Choroid plexus epithelial cell (primary cell): ENCODE measurements at regions not wholly inside any gene's neighbourhood (a gene's known extent, or its start where the extent isn't known, plus 50 kb on each side); places are given as distances from the start of the nearest gene placed in this dataset.

Experiments
- DNase-seq: peaks from one replicate; pipeline ENCODE4 v3.0.0-alpha.2; 2010; ENCODE audit warnings: low read depth
- H3K4me3 ChIP-seq: 2 replicates; pipeline ENCODE4 v1.5.1; 2011; ENCODE audit warnings: low read depth, mild to moderate bottlenecking, control low read depth, low read length, moderate library complexity
- TF ChIP-seq, protein P1 (sequence below): conservative IDR thresholded peaks from 2 replicates; pipeline ENCODE4 v1.5.1; 2011; ENCODE audit warnings: low read depth, mild to moderate bottlenecking, control low read depth, inconsistent platforms, low read length, moderate library complexity

DNA sequence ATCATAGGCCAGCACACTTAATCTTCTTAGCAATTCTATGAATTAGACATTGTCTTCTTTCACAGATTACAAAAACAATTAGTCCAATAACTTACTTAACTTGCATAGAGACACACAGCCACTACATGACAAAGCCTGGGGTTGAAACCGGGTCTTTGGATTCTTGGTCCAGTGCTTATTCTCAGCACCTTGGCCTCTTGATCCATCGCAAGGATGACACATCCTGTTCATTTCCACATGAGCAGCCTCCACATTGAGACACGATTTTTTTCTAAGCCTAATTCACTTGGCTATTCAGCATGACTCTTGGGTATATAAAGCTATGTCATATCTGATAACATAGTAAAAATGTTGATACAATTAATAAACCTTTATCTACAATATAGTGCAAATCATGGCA is 221.0 kb upstream of the FOXD3 start:
- DNase-seq, result no peak
- H3K4me3 ChIP-seq, result no peak overlapping the region
- TF ChIP-seq, protein P1, sequence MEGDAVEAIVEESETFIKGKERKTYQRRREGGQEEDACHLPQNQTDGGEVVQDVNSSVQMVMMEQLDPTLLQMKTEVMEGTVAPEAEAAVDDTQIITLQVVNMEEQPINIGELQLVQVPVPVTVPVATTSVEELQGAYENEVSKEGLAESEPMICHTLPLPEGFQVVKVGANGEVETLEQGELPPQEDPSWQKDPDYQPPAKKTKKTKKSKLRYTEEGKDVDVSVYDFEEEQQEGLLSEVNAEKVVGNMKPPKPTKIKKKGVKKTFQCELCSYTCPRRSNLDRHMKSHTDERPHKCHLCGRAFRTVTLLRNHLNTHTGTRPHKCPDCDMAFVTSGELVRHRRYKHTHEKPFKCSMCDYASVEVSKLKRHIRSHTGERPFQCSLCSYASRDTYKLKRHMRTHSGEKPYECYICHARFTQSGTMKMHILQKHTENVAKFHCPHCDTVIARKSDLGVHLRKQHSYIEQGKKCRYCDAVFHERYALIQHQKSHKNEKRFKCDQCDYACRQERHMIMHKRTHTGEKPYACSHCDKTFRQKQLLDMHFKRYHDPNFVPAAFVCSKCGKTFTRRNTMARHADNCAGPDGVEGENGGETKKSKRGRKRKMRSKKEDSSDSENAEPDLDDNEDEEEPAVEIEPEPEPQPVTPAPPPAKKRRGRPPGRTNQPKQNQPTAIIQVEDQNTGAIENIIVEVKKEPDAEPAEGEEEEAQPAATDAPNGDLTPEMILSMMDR, result no peak

DNA sequence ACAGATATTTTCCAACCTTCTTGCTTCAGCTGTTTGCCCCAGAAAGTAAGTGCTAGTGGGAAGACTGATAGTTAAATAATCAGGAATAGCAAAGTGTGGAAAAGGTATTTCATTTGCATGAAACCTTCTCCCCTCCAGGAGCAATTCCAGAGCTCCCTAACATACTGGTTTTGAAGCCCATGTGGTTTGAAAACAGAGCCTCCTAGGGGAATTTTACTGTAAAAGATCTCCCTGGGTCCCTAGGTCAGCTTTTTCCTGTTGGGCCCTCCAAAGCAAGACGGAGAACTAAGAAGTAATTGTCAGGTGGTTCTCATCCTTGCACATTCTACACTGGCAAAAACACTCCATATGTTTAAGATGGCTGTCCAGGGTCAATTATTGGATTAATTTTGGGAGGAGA is 218.7 kb upstream of the FOXD3 start:
- no peak overlapping the region for H3K4me3 ChIP-seq
- TF ChIP-seq, protein P1, result no peak
- DNase-seq, result no peak

DNA sequence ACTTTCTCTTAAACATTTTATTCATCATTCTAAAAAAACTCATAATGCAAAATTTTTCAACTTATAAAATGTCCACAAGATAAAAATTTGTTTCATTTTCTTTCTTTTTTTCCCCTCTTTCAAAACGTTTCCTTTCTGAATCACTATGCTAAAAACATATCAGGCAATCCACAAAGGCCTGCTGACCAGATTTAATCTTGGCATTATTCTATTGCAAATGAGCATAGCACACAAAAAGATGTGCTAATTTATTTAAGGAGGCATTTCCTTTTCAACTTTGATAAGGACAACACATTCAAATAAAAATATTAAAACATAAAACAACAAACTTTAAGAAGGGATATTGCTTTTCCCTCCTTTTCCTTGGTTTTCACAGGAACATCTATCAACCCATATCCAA is 215.3 kb upstream of the FOXD3 start:
- DNase-seq, result no peak
- TF ChIP-seq, protein P1, result no peak
- H3K4me3 ChIP-seq, result no peak overlapping the region

DNA sequence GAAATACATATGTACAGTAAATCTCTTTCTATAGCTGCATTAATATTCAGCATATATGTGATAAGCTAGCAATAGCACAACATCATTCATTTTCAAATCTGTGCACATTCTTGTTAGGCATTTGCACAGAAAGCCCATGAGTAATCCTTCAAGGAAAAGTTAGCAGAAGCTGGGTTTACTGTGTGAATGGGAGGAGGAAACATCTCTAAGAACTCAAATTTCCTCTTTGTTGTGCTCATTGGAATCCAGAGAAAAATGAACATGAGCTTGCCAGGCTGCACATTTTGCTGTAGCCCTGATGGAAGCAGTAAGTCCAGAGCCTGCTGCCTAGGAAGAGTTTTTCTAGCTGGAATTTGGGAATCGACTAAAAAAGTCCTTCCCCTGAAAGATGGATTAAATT is 214.2 kb upstream of the FOXD3 start:
- TF ChIP-seq, protein P1, result no peak
- H3K4me3 ChIP-seq, result no peak overlapping the region
- peak; percentile 11 for DNase-seq

DNA sequence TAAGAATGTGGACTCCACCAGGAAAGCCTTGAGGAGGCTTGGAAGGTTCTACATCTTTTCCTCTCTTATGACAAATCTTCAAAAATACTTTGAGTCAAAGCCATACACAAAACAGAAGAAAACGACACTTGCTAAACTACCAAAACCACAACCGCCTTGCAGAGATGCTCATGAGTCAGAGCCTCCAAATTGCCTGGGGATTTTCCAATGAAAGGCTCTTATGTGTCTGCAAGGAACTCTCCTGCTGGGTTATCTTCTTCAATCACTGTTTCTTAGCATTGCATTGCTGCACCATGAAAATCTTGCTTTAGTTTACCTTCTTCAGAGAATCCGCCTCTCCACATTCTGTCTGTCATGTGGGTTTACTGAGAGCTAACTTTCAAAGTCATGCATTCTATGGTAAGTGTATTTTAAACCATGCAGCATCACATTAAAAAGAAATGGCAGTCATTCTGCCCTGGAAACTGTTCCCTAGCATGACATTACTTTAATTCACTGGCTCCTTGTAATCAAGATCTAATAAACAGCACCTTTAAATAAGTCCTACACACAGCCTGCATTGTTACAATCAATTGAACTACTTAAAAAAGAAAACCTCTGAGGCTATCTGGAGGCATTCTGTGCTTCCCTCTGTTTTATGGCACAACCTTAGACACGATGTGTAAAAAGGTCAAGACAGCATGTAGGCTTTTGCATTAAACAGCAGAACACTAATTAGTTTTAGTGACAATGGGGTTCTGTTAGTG is 210.0 kb upstream of the FOXD3 start:
- peak; percentile 92 for DNase-seq
- H3K4me3 ChIP-seq, result no peak overlapping the region
- TF ChIP-seq, protein P1, result no peak

DNA sequence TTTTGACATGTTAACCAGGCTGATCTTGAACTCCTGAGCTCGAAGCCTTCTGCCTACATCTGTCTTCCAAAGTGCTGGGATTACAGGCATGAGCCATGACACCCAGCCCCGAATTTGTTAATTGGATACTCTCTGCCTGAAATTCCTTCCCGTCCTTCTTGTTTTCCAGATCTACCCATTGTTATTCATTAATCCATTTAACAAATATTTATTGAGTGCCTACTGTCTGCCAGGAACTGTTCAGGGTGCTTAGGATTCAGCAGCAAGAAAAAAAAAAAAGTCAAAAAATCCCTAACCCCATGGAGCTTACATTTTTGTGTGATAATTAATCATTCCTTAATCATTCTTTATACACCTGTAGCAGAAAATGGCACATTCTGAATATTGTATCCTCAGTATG is 206.8 kb upstream of the FOXD3 start:
- H3K4me3 ChIP-seq, result no peak overlapping the region
- DNase-seq, result no peak
- TF ChIP-seq, protein P1, result no peak

DNA sequence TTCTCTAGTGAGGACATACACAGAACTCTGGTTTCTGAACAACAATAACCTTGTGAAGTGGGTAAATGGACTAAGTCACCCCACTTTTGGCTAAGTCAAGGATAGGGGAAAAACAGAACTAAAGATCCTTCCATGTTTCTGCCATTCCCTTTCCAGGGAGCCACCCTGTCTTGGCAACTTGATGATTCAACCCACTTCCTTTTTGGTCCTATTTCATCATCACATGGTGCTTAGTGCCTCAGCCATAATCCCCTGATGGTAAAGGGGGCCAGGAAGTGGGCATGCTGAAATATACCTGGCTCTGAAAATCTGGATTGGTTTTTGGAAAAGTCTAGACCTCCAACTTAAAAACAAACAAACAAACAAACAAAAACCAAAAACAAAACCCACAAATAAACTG is 206.4 kb upstream of the FOXD3 start:
- H3K4me3 ChIP-seq, result no peak overlapping the region
- TF ChIP-seq, protein P1, result no peak
- DNase-seq, result no peak
